Suppressor macrophage (primary cell): ENCODE measurements at regions not wholly inside any gene's neighbourhood (a gene's known extent, or its start where the extent isn't known, plus 50 kb on each side); places are given as distances from the start of the nearest gene placed in this dataset.
A peak's percentile ranks its signal among the peaks of the same experiment; 100 is the strongest.
"Not testable (repeated sequence)": the region's sequence is repeated elsewhere in the genome, so short reads cannot be mapped to it uniquely, and the experiment has no call there.

ENCODE experiments used
- DNase-seq, 4 experiments: peaks; one replicate each; pipeline ENCODE4 v3.0.0-alpha.2; 2020 to 2022

- DNase-seq, result no peak
These were observed 342.8 kb downstream of the EIPR1 start for GRCh38 chr2:3034856-3035255.

- no peak for DNase-seq
These were observed 343.2 kb downstream of the EIPR1 start for GRCh38 chr2:3034396-3034795.

GRCh38 chr2:3033315-3033714 is 344.3 kb downstream of the EIPR1 start:
- DNase-seq, result no peak

GRCh38 chr2:3030791-3031190 is 346.8 kb downstream of the EIPR1 start:
- not testable (repeated sequence) for DNase-seq

GRCh38 chr2:3025984-3026383 is 351.6 kb downstream of the EIPR1 start:
- DNase-seq, result no peak

- no peak for DNase-seq
These were observed 352.4 kb downstream of the EIPR1 start for GRCh38 chr2:3025261-3025660.

- no peak for DNase-seq
These were observed 353.1 kb downstream of the EIPR1 start for GRCh38 chr2:3024401-3024935.

- DNase-seq, result no peak
These were observed 354.1 kb downstream of the EIPR1 start for GRCh38 chr2:3023531-3023930.

- DNase-seq, result no peak
These were observed 354.7 kb downstream of the EIPR1 start for GRCh38 chr2:3022841-3023372.

- DNase-seq, result no peak
These were observed 355.9 kb downstream of the EIPR1 start for GRCh38 chr2:3021720-3022119.

GRCh38 chr2:3010001-3010400 is 367.6 kb downstream of the EIPR1 start:
- no peak for DNase-seq

GRCh38 chr2:3009483-3009882 is 368.1 kb downstream of the EIPR1 start:
- DNase-seq, result no peak

- DNase-seq, result no peak
These were observed 368.6 kb downstream of the EIPR1 start for GRCh38 chr2:3009005-3009404.

GRCh38 chr2:3008561-3008960 is 369.1 kb downstream of the EIPR1 start:
- DNase-seq, result no peak

- no peak for DNase-seq
These were observed 370.5 kb downstream of the EIPR1 start for GRCh38 chr2:3007135-3007534.

GRCh38 chr2:3005859-3006501 is 371.6 kb downstream of the EIPR1 start:
- DNase-seq, result no peak

GRCh38 chr2:3001615-3002560 is 375.7 kb downstream of the EIPR1 start:
- DNase-seq, result peak; percentile 1 to 30 (median 12)

GRCh38 chr2:3000968-3001367 is 376.6 kb downstream of the EIPR1 start:
- DNase-seq, result no peak

- DNase-seq, result no peak
These were observed 377.5 kb downstream of the EIPR1 start for GRCh38 chr2:3000125-3000524.

GRCh38 chr2:2998971-2999370 is 378.6 kb downstream of the EIPR1 start:
- no peak for DNase-seq

- DNase-seq, result no peak
These were observed 384.4 kb downstream of the EIPR1 start for GRCh38 chr2:2993172-2993692.

GRCh38 chr2:2992634-2993033 is 385.0 kb downstream of the EIPR1 start:
- no peak for DNase-seq

- no peak for DNase-seq
These were observed 392.6 kb downstream of the EIPR1 start for GRCh38 chr2:2985020-2985419.
